Smooth muscle cell (in vitro differentiated cells): ENCODE measurements at regions not wholly inside any gene's neighbourhood (a gene's known extent, or its start where the extent isn't known, plus 50 kb on each side); places are given as distances from the start of the nearest gene placed in this dataset.

Experiments
- DNase-seq: peaks from one replicate; lab custom pipeline; 2025; ENCODE audit not compliant: unreplicated experiment; lab: John Stamatoyannopoulos, UW
- H2AFZ ChIP-seq: fragments of 200-600 bp; sonication (generic); 2 replicates; pipeline ENCODE4 v1.6.0; 2016; ENCODE audit warnings: antibody characterized with exemption, low read depth, mild to moderate bottlenecking
- H3F3A ChIP-seq: fragments of 200-600 bp; sonication (generic); 2 replicates; pipeline ENCODE4 v1.6.0; 2017; ENCODE audit warnings: antibody characterized with exemption, low read depth
- H3K27ac ChIP-seq: fragments of 200-600 bp; sonication (generic); 2 replicates; pipeline ENCODE4 v1.5.1; 2016; ENCODE audit warnings: low read depth, mild to moderate bottlenecking
- H3K27me3 ChIP-seq: fragments of 200-600 bp; sonication (generic); 2 replicates; pipeline ENCODE4 v1.6.1; 2016; ENCODE audit warnings: low read depth, mild to moderate bottlenecking
- H3K36me3 ChIP-seq: fragments of 200-600 bp; sonication (generic); 2 replicates; pipeline ENCODE4 v1.5.1; 2016; ENCODE audit warnings: low read depth
- H3K4me1 ChIP-seq: fragments of 200-600 bp; sonication (generic); 2 replicates; pipeline ENCODE4 v1.5.1; 2016; ENCODE audit warnings: low read depth
- H3K4me2 ChIP-seq: fragments of 200-600 bp; sonication (generic); 2 replicates; pipeline ENCODE4 v1.6.0; 2016; ENCODE audit warnings: mild to moderate bottlenecking
- H3K4me3 ChIP-seq: fragments of 200-600 bp; sonication (generic); 2 replicates; pipeline ENCODE4 v1.5.1; 2016; ENCODE audit warnings: mild to moderate bottlenecking
- H3K79me2 ChIP-seq: fragments of 200-600 bp; sonication (generic); 2 replicates; pipeline ENCODE4 v1.6.0; 2016; ENCODE audit warnings: low read depth, mild to moderate bottlenecking
- H3K9ac ChIP-seq: fragments of 200-600 bp; sonication (generic); 2 replicates; pipeline ENCODE4 v1.6.0; 2016; ENCODE audit warnings: low read depth
- H3K9me3 ChIP-seq: fragments of 200-600 bp; sonication (generic); replicated peaks from 2 replicates; pipeline ENCODE4 v1.5.1; 2016; ENCODE audit warnings: low read depth
- H4K20me1 ChIP-seq: fragments of 200-600 bp; sonication (generic); 2 replicates; pipeline ENCODE4 v1.6.0; 2016; ENCODE audit warnings: low read depth
- CTCF ChIP-seq: fragments of 200-600 bp; sonication (generic); IDR thresholded peaks from 2 replicates; pipeline ENCODE4 v1.5.1; 2017; ENCODE audit warnings: borderline replicate concordance, mild to moderate bottlenecking, antibody characterized with exemption; ENCODE audit not compliant: insufficient read depth, poor library complexity, severe bottlenecking
- WGBS: methylation state at CpG from one replicate; pipeline ENCODE4 v1.1.7; 2016; ENCODE audit warnings: low lambda C conversion rate; 5-methylcytosine and 5-hydroxymethylcytosine counted together

GRCh38 chr13:27713767-27714166, 78.5 kb upstream of the GSX1 start:
- H3K79me2 ChIP-seq, result no peaks in the 10 kb centered on the region
- H3K4me1 ChIP-seq, result no peaks in the 10 kb centered on the region
- no peaks in the 10 kb centered on the region for H4K20me1 ChIP-seq
- no peaks in the 10 kb centered on the region for H3K9me3 ChIP-seq
- peaks cover 10% of the 10 kb centered on the region for H3K27me3 ChIP-seq
- H3K36me3 ChIP-seq, result no peaks in the 10 kb centered on the region
- no peak for TF ChIP-seq CTCF
- WGBS, result 95% methylated on average over 4 of the region's 4 CpGs
- no peak overlapping the region for H3K27ac ChIP-seq
- H3K9ac ChIP-seq, result no peak overlapping the region
- H3K4me3 ChIP-seq, result no peak overlapping the region
- H3K4me2 ChIP-seq, result no peak overlapping the region
- DNase-seq, result no peak
- no peak overlapping the region for H2AFZ ChIP-seq
- no peaks in the 10 kb centered on the region for H3F3A ChIP-seq

- WGBS, result 88% methylated on average over 2 of the region's 2 CpGs
- no peaks in the 10 kb centered on the region for H3F3A ChIP-seq
- peaks cover 10% of the 10 kb centered on the region for H3K27me3 ChIP-seq
- no peak overlapping the region for H2AFZ ChIP-seq
- no peak overlapping the region for H3K4me3 ChIP-seq
- no peaks in the 10 kb centered on the region for H3K9me3 ChIP-seq
- no peaks in the 10 kb centered on the region for H3K4me1 ChIP-seq
- H3K9ac ChIP-seq, result no peak overlapping the region
- H3K36me3 ChIP-seq, result no peaks in the 10 kb centered on the region
- no peaks in the 10 kb centered on the region for H3K79me2 ChIP-seq
- H3K27ac ChIP-seq, result no peak overlapping the region
- no peak for DNase-seq
- TF ChIP-seq CTCF, result no peak
- no peak overlapping the region for H3K4me2 ChIP-seq
- H4K20me1 ChIP-seq, result no peaks in the 10 kb centered on the region
Observed at GRCh38 chr13:27721681-27722080, 70.6 kb upstream of the GSX1 start.

DNA sequence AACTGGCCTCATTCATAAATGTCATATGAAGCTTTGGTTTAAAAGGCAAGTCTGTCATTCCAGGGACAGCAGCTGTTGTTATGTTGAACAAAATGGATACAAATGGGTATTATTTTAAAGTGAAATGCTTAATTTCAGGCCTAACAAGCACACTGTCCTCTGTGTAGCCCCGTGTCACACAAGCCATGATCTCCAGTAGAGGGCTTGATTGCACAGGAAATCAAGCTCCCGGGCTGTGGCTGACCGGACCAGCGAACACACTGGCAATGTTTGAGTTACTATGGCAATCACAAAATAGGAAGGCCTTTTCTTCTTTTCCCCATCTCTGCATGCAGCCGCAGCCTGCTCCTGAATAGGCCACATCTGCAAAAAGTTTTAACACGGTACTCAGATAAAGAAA, 64.0 kb upstream of the GSX1 start:
- Histone ChIP-seq H3K79me2 (no peaks in the 10 kb centered on the region), H3K4me3 (no peak overlapping the region), H3K4me2 (no peak overlapping the region), H2AFZ (no peak overlapping the region), H3F3A (no peaks in the 10 kb centered on the region), H3K4me1 (no peaks in the 10 kb centered on the region), H3K27ac (no peak overlapping the region), H3K9me3 (no peaks in the 10 kb centered on the region), H3K36me3 (no peaks in the 10 kb centered on the region), H3K9ac (no peak overlapping the region), H4K20me1 (no peaks in the 10 kb centered on the region), H3K27me3 (no peaks in the 10 kb centered on the region)
- WGBS, result 71% methylated on average over 6 of the region's 6 CpGs
- no peak for TF ChIP-seq CTCF
- no peak for DNase-seq

DNA sequence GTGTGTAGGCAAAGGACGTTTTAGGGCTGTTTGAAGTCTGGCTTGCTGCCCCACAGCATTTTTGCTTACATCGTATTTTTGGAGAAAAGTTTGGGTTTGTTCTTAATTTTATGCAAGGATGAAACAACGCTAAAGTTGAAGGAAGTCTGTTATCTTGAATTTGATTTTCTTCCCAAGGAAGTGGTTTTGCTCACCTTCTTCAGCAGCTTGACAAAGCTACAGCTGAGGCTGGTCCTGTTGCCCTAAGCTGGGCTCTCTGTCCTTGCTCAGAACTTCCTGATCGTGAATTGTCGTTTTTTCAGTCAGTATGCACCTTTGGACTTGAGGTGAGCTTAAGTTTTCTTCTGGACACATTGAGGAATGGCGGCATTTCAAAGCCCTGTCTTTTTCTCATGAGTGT, 62.1 kb upstream of the GSX1 start:
- no peaks in the 10 kb centered on the region for H3K4me1 ChIP-seq
- H3K36me3 ChIP-seq, result no peaks in the 10 kb centered on the region
- no peaks in the 10 kb centered on the region for H3K27me3 ChIP-seq
- no peak overlapping the region for H2AFZ ChIP-seq
- no peaks in the 10 kb centered on the region for H3F3A ChIP-seq
- H4K20me1 ChIP-seq, result no peaks in the 10 kb centered on the region
- H3K4me3 ChIP-seq, result no peak overlapping the region
- 88% methylated on average over 6 of the region's 6 CpGs for WGBS
- no peak overlapping the region for H3K4me2 ChIP-seq
- no peak overlapping the region for H3K27ac ChIP-seq
- no peaks in the 10 kb centered on the region for H3K79me2 ChIP-seq
- DNase-seq, result no peak
- H3K9ac ChIP-seq, result no peak overlapping the region
- no peaks in the 10 kb centered on the region for H3K9me3 ChIP-seq
- no peak for TF ChIP-seq CTCF
